NB4 (cell line): ENCODE measurements at regions not wholly inside any gene's neighbourhood (a gene's known extent, or its start where the extent isn't known, plus 50 kb on each side); places are given as distances from the start of the nearest gene placed in this dataset.

Experiments used
- CTCF ChIP-seq: IDR thresholded peaks from one replicate; pipeline ENCODE4 v1.5.1; 2012; ENCODE audit warnings: low read depth, low read length
- MYC ChIP-seq: IDR thresholded peaks from 2 replicates; pipeline ENCODE4 v1.6.1; 2011; ENCODE audit warnings: low read depth, low read length
- POLR2A ChIP-seq: IDR thresholded peaks from 2 replicates; pipeline ENCODE4 v1.6.1; 2011; ENCODE audit warnings: mild to moderate bottlenecking; ENCODE audit not compliant: insufficient read length; ENCODE audit errors: extremely low read depth

- TF ChIP-seq CTCF (no peak), POLR2A (no peak), MYC (no peak)
Measured at GRCh38 chr9:111195766-111196165, 134.3 kb downstream of the OR2K2 start.
